ENCODE measurements at regions not wholly inside any gene's neighbourhood (a gene's known extent, or its start where the extent isn't known, plus 50 kb on each side); places are given as distances from the start of the nearest gene placed in this dataset.
"Not testable (repeated sequence)": the region's sequence is repeated elsewhere in the genome, so short reads cannot be mapped to it uniquely, and the experiment has no call there.

DNA sequence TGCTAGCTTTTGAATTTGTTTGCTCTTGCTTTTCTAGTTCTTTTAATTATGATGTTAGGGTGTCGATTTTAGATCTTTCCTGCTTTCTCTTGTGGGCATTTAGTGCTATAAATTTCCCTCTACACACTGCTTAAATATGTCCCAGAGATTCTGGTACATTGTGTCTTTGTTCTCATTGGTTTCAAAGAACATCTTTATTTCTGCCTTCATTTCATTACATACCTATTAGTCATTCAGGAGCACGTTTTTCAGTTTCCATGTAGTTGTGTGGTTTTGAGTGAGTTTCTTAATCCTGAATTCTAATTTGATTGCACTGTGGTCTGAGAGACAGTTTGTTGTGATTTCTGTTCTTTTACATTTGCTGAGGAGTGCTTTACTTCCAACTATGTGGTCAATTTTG is 51.2 kb upstream of the MB21D2 start:
- POLR2A ChIA-PET = not testable (repeated sequence)

DNA sequence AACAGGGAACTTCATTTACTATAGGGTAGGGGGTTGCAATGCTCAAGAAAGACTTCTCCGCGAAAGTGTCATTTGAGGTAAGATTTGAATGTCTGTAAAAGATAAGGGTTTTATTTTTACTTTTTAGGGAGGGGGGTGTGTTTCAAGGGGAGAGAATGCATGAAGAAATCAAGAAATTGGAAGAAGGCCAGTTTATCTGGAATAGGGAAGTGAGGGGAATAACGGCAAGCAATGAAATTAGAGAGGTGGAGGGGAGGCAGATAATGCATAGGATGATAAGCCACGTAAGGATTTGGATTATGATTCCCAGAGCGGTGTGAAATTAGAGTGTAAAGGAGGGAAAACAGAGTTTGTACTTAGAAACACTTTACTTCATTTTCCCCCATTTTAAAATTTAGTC is 63.0 kb upstream of the MB21D2 start:
- DNase-seq (ENCODE audit: low read depth) = no peak
- Histone ChIP-seq H3K36me3 (ENCODE audit: control insufficient read depth, insufficient read depth, low read length) (no peaks in the 10 kb centered on the region), H3K4me3 (ENCODE audit: low read depth, low read length) (no peak overlapping the region), H3K27me3 (ENCODE audit: control insufficient read depth, insufficient read depth, low read length) (no peaks in the 10 kb centered on the region)
- POLR2A ChIA-PET = no interaction called here
- CTCF ChIA-PET = no interaction called here
- TF ChIP-seq, protein P1, sequence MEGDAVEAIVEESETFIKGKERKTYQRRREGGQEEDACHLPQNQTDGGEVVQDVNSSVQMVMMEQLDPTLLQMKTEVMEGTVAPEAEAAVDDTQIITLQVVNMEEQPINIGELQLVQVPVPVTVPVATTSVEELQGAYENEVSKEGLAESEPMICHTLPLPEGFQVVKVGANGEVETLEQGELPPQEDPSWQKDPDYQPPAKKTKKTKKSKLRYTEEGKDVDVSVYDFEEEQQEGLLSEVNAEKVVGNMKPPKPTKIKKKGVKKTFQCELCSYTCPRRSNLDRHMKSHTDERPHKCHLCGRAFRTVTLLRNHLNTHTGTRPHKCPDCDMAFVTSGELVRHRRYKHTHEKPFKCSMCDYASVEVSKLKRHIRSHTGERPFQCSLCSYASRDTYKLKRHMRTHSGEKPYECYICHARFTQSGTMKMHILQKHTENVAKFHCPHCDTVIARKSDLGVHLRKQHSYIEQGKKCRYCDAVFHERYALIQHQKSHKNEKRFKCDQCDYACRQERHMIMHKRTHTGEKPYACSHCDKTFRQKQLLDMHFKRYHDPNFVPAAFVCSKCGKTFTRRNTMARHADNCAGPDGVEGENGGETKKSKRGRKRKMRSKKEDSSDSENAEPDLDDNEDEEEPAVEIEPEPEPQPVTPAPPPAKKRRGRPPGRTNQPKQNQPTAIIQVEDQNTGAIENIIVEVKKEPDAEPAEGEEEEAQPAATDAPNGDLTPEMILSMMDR (IDR thresholded peaks at IDR 0.05; ENCODE audit: insufficient read depth, low read depth, low read length) = no peak

More for the DNA sequence above, 51.2 kb upstream of the MB21D2 start:
- CTCF ChIA-PET = interaction anchor here (2.5 kb wide), 1 partner anchor 72 kb away, joined by 6 read pairs; no protein-coding TSS in a partner anchor
- not testable (repeated sequence) for DNase-seq (ENCODE audit: low read depth); H3K36me3 ChIP-seq (ENCODE audit: control insufficient read depth, insufficient read depth, low read length); H3K4me3 ChIP-seq (ENCODE audit: low read depth, low read length); H3K27me3 ChIP-seq (ENCODE audit: control insufficient read depth, insufficient read depth, low read length)

DNA sequence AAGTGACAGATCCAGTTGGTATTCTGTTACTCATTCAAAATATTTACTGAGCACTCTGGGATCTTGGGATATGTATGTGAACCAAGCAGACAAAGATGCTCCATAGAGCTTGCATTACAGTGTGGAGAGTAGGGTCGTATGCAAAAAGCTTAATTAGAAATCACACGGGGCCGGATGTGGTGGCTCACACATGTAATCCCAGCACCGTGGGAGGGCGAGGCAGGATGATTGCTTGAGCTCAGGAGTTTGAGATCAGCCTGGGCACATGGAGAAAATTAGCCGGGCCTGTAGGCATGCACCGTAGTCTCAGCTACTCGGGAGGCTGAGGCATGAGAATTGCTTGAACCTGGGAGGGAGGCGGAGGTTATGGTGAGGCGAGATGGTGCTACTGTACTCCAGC is 68.7 kb upstream of the MB21D2 start:
- POLR2A ChIA-PET = no interaction called here
- CTCF ChIA-PET = no interaction called here
- TF ChIP-seq, protein P1 (IDR thresholded peaks at IDR 0.05; ENCODE audit: insufficient read depth, low read depth, low read length) = no peak
- no peaks in the 10 kb centered on the region for H3K27me3 ChIP-seq (ENCODE audit: control insufficient read depth, insufficient read depth, low read length)
- no peak for DNase-seq (ENCODE audit: low read depth)
- H3K36me3 ChIP-seq (ENCODE audit: control insufficient read depth, insufficient read depth, low read length) = no peaks in the 10 kb centered on the region
- H3K4me3 ChIP-seq (ENCODE audit: low read depth, low read length) = no peak overlapping the region

DNA sequence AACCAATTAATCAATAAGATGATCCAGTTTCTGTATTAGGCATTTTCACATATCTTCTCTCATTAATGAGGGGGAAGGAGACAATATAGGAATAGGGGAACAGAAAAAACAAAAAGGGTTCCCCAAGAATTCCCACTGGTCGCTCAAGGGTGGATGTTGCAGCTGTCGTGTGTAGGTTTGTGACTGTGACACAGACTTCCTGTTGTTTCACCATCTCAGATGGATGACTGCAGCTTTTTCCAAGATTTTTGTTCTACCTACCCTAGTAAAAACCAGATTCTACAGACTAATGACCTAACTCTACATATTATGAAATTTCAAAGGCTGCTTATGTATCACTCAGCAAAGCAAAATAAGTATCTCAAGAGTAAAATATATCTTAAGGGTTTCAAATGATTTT is 73.7 kb upstream of the MB21D2 start:
- H3K4me3 ChIP-seq (ENCODE audit: low read depth, low read length) = no peak overlapping the region
- POLR2A ChIA-PET = no interaction called here
- CTCF ChIA-PET = no interaction called here
- DNase-seq (ENCODE audit: low read depth) = no peak
- TF ChIP-seq, protein P1 (IDR thresholded peaks at IDR 0.05; ENCODE audit: insufficient read depth, low read depth, low read length) = no peak
- H3K36me3 ChIP-seq (ENCODE audit: control insufficient read depth, insufficient read depth, low read length) = no peaks in the 10 kb centered on the region
- no peaks in the 10 kb centered on the region for H3K27me3 ChIP-seq (ENCODE audit: control insufficient read depth, insufficient read depth, low read length)

DNA sequence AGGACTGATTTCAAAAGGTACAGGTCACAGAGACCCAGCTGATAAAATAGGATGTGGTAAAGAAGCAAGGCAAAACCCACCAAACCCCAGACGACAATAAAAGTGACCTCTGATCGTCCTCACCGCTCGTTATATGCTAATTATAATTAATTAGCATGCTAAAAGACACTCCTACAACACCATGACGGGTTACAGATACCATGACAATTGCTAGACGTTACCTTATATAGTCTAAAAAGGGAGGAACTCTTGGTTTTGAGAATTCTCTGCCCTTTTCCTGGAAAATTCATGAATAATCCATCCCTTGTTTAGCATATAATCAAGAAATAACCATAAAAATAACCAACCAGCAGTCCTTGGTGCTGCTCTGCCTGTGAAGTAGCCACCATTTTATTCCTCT is 74.7 kb upstream of the MB21D2 start:
- Histone ChIP-seq H3K36me3 (ENCODE audit: control insufficient read depth, insufficient read depth, low read length) (no peaks in the 10 kb centered on the region), H3K4me3 (ENCODE audit: low read depth, low read length) (no peak overlapping the region), H3K27me3 (ENCODE audit: control insufficient read depth, insufficient read depth, low read length) (no peaks in the 10 kb centered on the region)
- TF ChIP-seq, protein P1 (IDR thresholded peaks at IDR 0.05; ENCODE audit: insufficient read depth, low read depth, low read length) = no peak
- no peak for DNase-seq (ENCODE audit: low read depth)
- ChIA-PET POLR2A (no interaction called here), CTCF (no interaction called here)

DNA sequence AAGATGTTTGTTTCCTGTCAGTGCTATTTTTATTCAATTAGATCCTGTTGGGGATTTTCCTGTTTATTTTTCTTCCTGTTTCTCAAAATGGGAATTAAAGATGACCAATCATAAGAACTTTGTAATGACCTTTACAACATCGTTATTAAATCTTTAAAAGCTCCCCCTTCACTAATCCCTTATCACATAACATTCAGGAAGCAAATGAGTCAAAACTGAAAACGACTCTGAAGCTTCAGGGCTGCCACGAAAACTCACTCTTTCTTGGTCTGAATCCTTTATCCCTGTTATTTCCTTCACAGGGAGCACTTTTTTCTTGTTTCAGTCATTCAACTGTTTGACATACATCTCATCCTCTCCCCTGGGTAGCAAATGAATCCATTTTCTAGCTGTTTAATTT is 75.8 kb upstream of the MB21D2 start:
- ChIA-PET POLR2A (no interaction called here), CTCF (interaction anchor here (0.7 kb wide), 1 partner anchor 12 kb away, joined by 3 read pairs; no protein-coding TSS in a partner anchor)
- Histone ChIP-seq H3K4me3 (ENCODE audit: low read depth, low read length) (no peak overlapping the region), H3K27me3 (ENCODE audit: control insufficient read depth, insufficient read depth, low read length) (no peaks in the 10 kb centered on the region), H3K36me3 (ENCODE audit: control insufficient read depth, insufficient read depth, low read length) (no peaks in the 10 kb centered on the region)
- no peak for DNase-seq (ENCODE audit: low read depth)
- TF ChIP-seq, protein P1 (IDR thresholded peaks at IDR 0.05; ENCODE audit: insufficient read depth, low read depth, low read length) = no peak

DNA sequence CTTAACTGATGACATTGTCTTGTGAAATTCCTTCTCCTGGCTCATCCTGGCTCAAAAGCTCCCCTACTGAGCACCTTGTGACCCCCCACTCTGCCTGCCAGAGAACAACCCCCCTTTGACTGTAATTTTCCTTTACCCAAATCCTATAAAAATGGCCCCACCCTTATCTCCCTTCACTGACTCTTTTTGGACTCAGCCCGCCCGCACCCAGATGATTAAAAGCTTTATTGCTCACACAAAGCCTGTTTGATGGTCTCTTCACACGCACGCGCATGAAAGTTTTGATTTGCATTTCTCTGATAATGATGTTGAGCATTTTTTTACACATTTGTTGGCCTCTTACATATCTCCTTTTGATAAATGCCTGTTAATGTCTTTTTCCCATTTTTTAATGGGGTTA is 83.5 kb upstream of the MB21D2 start:
- H3K4me3 ChIP-seq (ENCODE audit: low read depth, low read length); H3K27me3 ChIP-seq (ENCODE audit: control insufficient read depth, insufficient read depth, low read length); DNase-seq (ENCODE audit: low read depth); CTCF ChIA-PET; H3K36me3 ChIP-seq (ENCODE audit: control insufficient read depth, insufficient read depth, low read length); POLR2A ChIA-PET: not testable (repeated sequence)

DNA sequence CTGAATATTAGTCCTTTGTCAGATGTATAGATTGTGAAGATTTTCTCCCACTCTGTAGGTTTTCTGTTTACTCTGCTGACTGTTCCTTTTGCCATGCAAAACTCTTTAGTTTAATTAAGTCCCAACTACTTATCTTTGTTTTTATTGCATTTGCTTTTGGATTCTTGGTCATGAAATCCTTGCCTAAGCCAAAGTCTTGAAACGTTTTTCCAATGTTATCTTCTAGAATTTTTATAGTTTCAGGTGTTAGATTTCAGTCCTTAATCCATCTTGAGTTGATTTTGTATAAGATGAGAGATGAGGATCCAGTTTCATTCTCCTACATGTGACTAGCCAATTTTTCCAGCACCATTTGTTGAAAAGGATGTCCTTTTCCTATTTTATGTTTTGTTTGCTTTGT is 86.0 kb upstream of the MB21D2 start:
- CTCF ChIA-PET; POLR2A ChIA-PET; H3K4me3 ChIP-seq (ENCODE audit: low read depth, low read length); H3K36me3 ChIP-seq (ENCODE audit: control insufficient read depth, insufficient read depth, low read length); H3K27me3 ChIP-seq (ENCODE audit: control insufficient read depth, insufficient read depth, low read length); DNase-seq (ENCODE audit: low read depth): not testable (repeated sequence)
